ENCODE measurements at regions not wholly inside any gene's neighbourhood (a gene's known extent, or its start where the extent isn't known, plus 50 kb on each side); places are given as distances from the start of the nearest gene placed in this dataset.

- H3K36me3 Mint-ChIP-seq (ENCODE audit: insufficient read depth in 1 of 3, low read depth in 3 of 3), result no peaks in the 10 kb centered on the region; a peak in 1 of 7 replicates
- H3T11ph ChIP-seq (ENCODE audit: low read length), result no peak overlapping the region
- H3K79me1 ChIP-seq (ENCODE audit: insufficient read depth, low read depth, low read length, poor library complexity, severe bottlenecking), result no peaks in the 10 kb centered on the region
- H3K4me2 ChIP-seq (ENCODE audit: insufficient read depth, insufficient read length, low read length), result no peak overlapping the region
- no peak for TF ChIP-seq CTCF (conservative IDR thresholded peaks at IDR 0.05)
- H3K9me3 Mint-ChIP-seq, result no peaks in the 10 kb centered on the region
- H3K27ac Mint-ChIP-seq, result peak overlapping the region in 2 of 3 experiments; percentile 14 to 46; a peak in 1 of 7 replicates
- H4K8ac ChIP-seq (replicated peaks; ENCODE audit: insufficient read length, low read depth, low read length), result no peak overlapping the region
- H3K27me3 Mint-ChIP-seq (ENCODE audit: low read depth), result no peaks in the 10 kb centered on the region; the same call in 1 of the 2 replicates
- no peak overlapping the region for H3K27ac ChIP-seq (ENCODE audit: insufficient read length, low read depth, low read length)
- no peak overlapping the region for H2BK120ac ChIP-seq (ENCODE audit: low read depth, low read length, poor library complexity, severe bottlenecking)
- H2BK12ac ChIP-seq (ENCODE audit: insufficient read length, low read depth, low read length), result no peak overlapping the region
- no peak overlapping the region for H2BK5ac ChIP-seq (ENCODE audit: insufficient read length, low read length)
- H4K91ac ChIP-seq (ENCODE audit: insufficient read length, low read depth, low read length), result no peak overlapping the region
- H3K23ac ChIP-seq (ENCODE audit: insufficient read length, low read depth, low read length), result no peak overlapping the region
- no peak overlapping the region for H2AFZ ChIP-seq (ENCODE audit: low read length)
- H3K4ac ChIP-seq (ENCODE audit: low read depth, low read length), result no peak overlapping the region
- H3K4me3 Mint-ChIP-seq, result no peak overlapping the region; a peak in 1 of 5 replicates
- H3K9me3 ChIP-seq (ENCODE audit: control insufficient read depth, low read depth, low read length), result no peaks in the 10 kb centered on the region
- H3K79me2 ChIP-seq (ENCODE audit: insufficient read depth, low read length), result no peaks in the 10 kb centered on the region
- H3K4me1 ChIP-seq (ENCODE audit: insufficient read depth, low read length), result peaks cover 6% of the 10 kb centered on the region; the same call in 1 of the 2 replicates
- no peak overlapping the region for H2AK5ac ChIP-seq (ENCODE audit: insufficient read length, low read length)
- DNase-seq, result no peak
- H2BK15ac ChIP-seq (ENCODE audit: low read depth, low read length), result no peak overlapping the region
- peaks cover 66 to 69% of the 10 kb centered on the region in 2 experiments for H3K4me1 Mint-ChIP-seq
- no peak overlapping the region for H3K9ac ChIP-seq (ENCODE audit: extremely low read depth, insufficient read length, low read length)
- H4K5ac ChIP-seq (ENCODE audit: insufficient read length, low read depth, low read length), result no peak overlapping the region
- no peak overlapping the region for H3K14ac ChIP-seq (ENCODE audit: insufficient read depth, low read length)
- H3K27me3 ChIP-seq (ENCODE audit: insufficient read depth, low read length), result no peaks in the 10 kb centered on the region
- no CpG with 5 or more reads among the region's 7 CpGs for WGBS (ENCODE audit: extremely low coverage, insufficient read length, low lambda C conversion rate)
- H3K56ac ChIP-seq (ENCODE audit: insufficient read length, low read depth, low read length), result no peak overlapping the region
- H4K20me1 ChIP-seq (ENCODE audit: control insufficient read depth, insufficient read depth, insufficient read length), result no peaks in the 10 kb centered on the region
- no peak overlapping the region for H3K18ac ChIP-seq (ENCODE audit: insufficient read length, low read depth, low read length)
- H3K23me2 ChIP-seq (ENCODE audit: insufficient read length, low read depth, low read length, poor library complexity, severe bottlenecking), result peaks cover 6% of the 10 kb centered on the region
- no peak overlapping the region for H2BK20ac ChIP-seq (ENCODE audit: low read depth, low read length, poor library complexity, severe bottlenecking)
Measured at GRCh38 chr13:106919133-106919532, 351.2 kb upstream of the ARGLU1 start.

All from H9 (cell line).